T-cell (primary cell): ENCODE measurements at regions not wholly inside any gene's neighbourhood (a gene's known extent, or its start where the extent isn't known, plus 50 kb on each side); places are given as distances from the start of the nearest gene placed in this dataset.

Experiments used
- ATAC-seq, 4 experiments: fragments of 200-7000 bp in 3 of 4; fragments of 150-1000 bp in 1 of 4; cut with Tn5 transposase; replicated peaks in 1 of 4; 1 replicate in 3 of 4; 2 replicates in 1 of 4; pipeline ENCODE4 v1.10.0; 2021; ENCODE audit warnings: moderate library complexity in 3 of 4, mild to moderate bottlenecking in 2 of 4, moderate number of reproducible peaks in 1 of 4
- CTCF ChIA-PET, 2 donors: fragments of 300-600 bp; sonication (Branson Sonifier 250); formaldehyde crosslinking; loops; one replicate each; lab custom pipeline; 2022; ENCODE audit warnings: antibody characterized with exemption in 2 of 2; lab: Charles Lee
- POLR2A ChIA-PET, 2 donors: fragments of 300-600 bp; sonication (Branson Sonifier 250); formaldehyde crosslinking; loops; one replicate each; lab custom pipeline; 2022; ENCODE audit warnings: antibody characterized with exemption in 2 of 2; lab: Charles Lee
- DNase-seq, 35 experiments: peaks; one replicate each; pipeline versions ENCODE4 v3.0.0 to v3.0.0-alpha.2; 2013 to 2023
- H3K27ac ChIP-seq: one replicate; pipeline ENCODE4 v1.5.1; 2013; ENCODE audit warnings: low read length
- H3K27me3 ChIP-seq, 2 experiments: replicated peaks in 1 of 2; 1 replicate in 1 of 2; 2 replicates in 1 of 2; pipeline versions ENCODE4 v1.6.1 to v1.7.0; 2013; ENCODE audit warnings: low read length in 1 of 2, mixed read lengths in 1 of 2; ENCODE audit not compliant: control insufficient read depth in 2 of 2, insufficient read depth in 2 of 2; ENCODE audit errors: extremely low read depth in 1 of 2
- H3K36me3 ChIP-seq, 2 donors: 1 replicate in 1 of 2; 2 replicates in 1 of 2; pipeline versions ENCODE4 v1.6.1 to v1.7.0; 2013; ENCODE audit warnings: low read length in 1 of 2; ENCODE audit not compliant: control insufficient read depth in 2 of 2, insufficient read depth in 1 of 2; ENCODE audit errors: extremely low read depth in 1 of 2
- H3K4me1 ChIP-seq, 2 experiments: 1 replicate in 1 of 2; 2 replicates in 1 of 2; pipeline versions ENCODE4 v1.6.1 to v1.7.0; 2013; ENCODE audit warnings: low read length in 2 of 2, mixed read lengths in 1 of 2; ENCODE audit not compliant: insufficient read depth in 2 of 2, control insufficient read depth in 1 of 2; ENCODE audit errors: extremely low read depth in 1 of 2
- H3K4me3 ChIP-seq, 2 donors: 1 replicate in 1 of 2; 2 replicates in 1 of 2; pipeline versions ENCODE4 v1.5.1 to v1.7.0; 2013; ENCODE audit warnings: mild to moderate bottlenecking in 2 of 2, low read length in 1 of 2, moderate library complexity in 1 of 2; ENCODE audit not compliant: control insufficient read depth in 1 of 2; ENCODE audit errors: extremely low read depth in 1 of 2
- H3K9me3 ChIP-seq: 2 replicates; pipeline ENCODE4 v1.7.0; 2013
- H3K27ac Mint-ChIP-seq, 2 donors: one replicate each; pipeline ENCODE4 v1.8.0; 2020 to 2021; ENCODE audit warnings: mild to moderate bottlenecking in 2 of 2, mixed read lengths in 2 of 2
- H3K27me3 Mint-ChIP-seq, 2 donors: one replicate each; pipeline ENCODE4 v1.8.0; 2021 to 2022; ENCODE audit warnings: mixed read lengths in 2 of 2
- H3K36me3 Mint-ChIP-seq: one replicate; pipeline ENCODE4 v1.8.0; 2021; ENCODE audit warnings: mixed read lengths
- H3K4me1 Mint-ChIP-seq, 3 donors: one replicate each; pipeline ENCODE4 v1.8.0; 2020 to 2022; ENCODE audit warnings: mixed read lengths in 3 of 3, mild to moderate bottlenecking in 1 of 3
- H3K4me3 Mint-ChIP-seq, 3 donors: one replicate each; pipeline ENCODE4 v1.8.0; 2020 to 2022; ENCODE audit warnings: mild to moderate bottlenecking in 3 of 3, mixed read lengths in 3 of 3, moderate library complexity in 3 of 3
- H3K9me3 Mint-ChIP-seq, 3 donors: one replicate each; pipeline ENCODE4 v1.8.0; 2020 to 2022; ENCODE audit warnings: mixed read lengths in 3 of 3
- WGBS: methylation state at CpG from one replicate; pipeline ENCODE4 v1.1.5; 2013; ENCODE audit warnings: missing lambda C conversion rate; ENCODE audit not compliant: insufficient coverage; 5-methylcytosine and 5-hydroxymethylcytosine counted together

GRCh38 chr3:104549099-104549714 is 817.5 kb upstream of the ALCAM start:
- CTCF ChIA-PET, result interaction anchor here in 1 of 2 donors (0.6 kb wide), 1 partner anchor 892 kb away, joined by 3 read pairs; no protein-coding TSS in a partner anchor

GRCh38 chr3:104553121-104553520 is 813.6 kb upstream of the ALCAM start:
- Mint-ChIP-seq H3K4me3 (no peak overlapping the region), H3K27me3 (peaks cover 0 to 8% of the 10 kb centered on the region in 2 donors), H3K4me1 (no peaks in the 10 kb centered on the region), H3K9me3 (no peaks in the 10 kb centered on the region), H3K36me3 (no peaks in the 10 kb centered on the region), H3K27ac (no peak overlapping the region)
- POLR2A ChIA-PET, result no interaction called here
- Histone ChIP-seq H3K9me3 (no peaks in the 10 kb centered on the region), H3K36me3 (no peaks in the 10 kb centered on the region), H3K27ac (no peak overlapping the region), H3K4me3 (no peak overlapping the region), H3K27me3 (no peaks in the 10 kb centered on the region), H3K4me1 (no peaks in the 10 kb centered on the region)
- DNase-seq (no peak), ATAC-seq (no peak)
- WGBS, result no CpG with 5 or more reads among the region's 1 CpG
- CTCF ChIA-PET, result interaction anchor here (0.7 to 2.1 kb wide), 3 partner anchors 8 to 12 kb away, joined by 3 to 5 read pairs (median 3); no protein-coding TSS in a partner anchor

More at GRCh38 chr3:104549099-104549714, 817.5 kb upstream of the ALCAM start:
- no peak overlapping the region for H3K4me3 ChIP-seq
- no peak overlapping the region for H3K27ac ChIP-seq
- H3K36me3 Mint-ChIP-seq, result no peaks in the 10 kb centered on the region
- no peaks in the 10 kb centered on the region for H3K9me3 Mint-ChIP-seq
- no CpG with 5 or more reads among the region's 4 CpGs for WGBS
- H3K27me3 Mint-ChIP-seq, result peaks cover 2 to 3% of the 10 kb centered on the region in 2 donors
- no peaks in the 10 kb centered on the region for H3K27me3 ChIP-seq
- H3K4me3 Mint-ChIP-seq, result no peak overlapping the region
- no peaks in the 10 kb centered on the region for H3K9me3 ChIP-seq
- H3K36me3 ChIP-seq, result no peaks in the 10 kb centered on the region
- H3K27ac Mint-ChIP-seq, result no peak overlapping the region
- POLR2A ChIA-PET, result no interaction called here
- ATAC-seq (no peak), DNase-seq (no peak)
- no peaks in the 10 kb centered on the region for H3K4me1 ChIP-seq
- H3K4me1 Mint-ChIP-seq, result no peaks in the 10 kb centered on the region

GRCh38 chr3:104554425-104554824 is 812.3 kb upstream of the ALCAM start:
- Mint-ChIP-seq H3K27ac (no peak overlapping the region), H3K4me3 (no peak overlapping the region), H3K9me3 (no peaks in the 10 kb centered on the region), H3K27me3 (peaks cover 0 to 15% of the 10 kb centered on the region in 2 donors), H3K36me3 (no peaks in the 10 kb centered on the region), H3K4me1 (no peaks in the 10 kb centered on the region)
- no peak overlapping the region for H3K4me3 ChIP-seq
- DNase-seq (no peak), ATAC-seq (peak in 1 of 4 experiments; percentile 15)
- H3K27ac ChIP-seq, result no peak overlapping the region
- no peaks in the 10 kb centered on the region for H3K9me3 ChIP-seq
- POLR2A ChIA-PET, result interaction anchor here in 1 of 2 donors (0.7 kb wide), 1 partner anchor 1328 kb away, joined by 3 read pairs; no protein-coding TSS in a partner anchor
- no CpG with 5 or more reads among the region's 4 CpGs for WGBS
- no peaks in the 10 kb centered on the region for H3K4me1 ChIP-seq
- H3K27me3 ChIP-seq, result no peaks in the 10 kb centered on the region
- no peaks in the 10 kb centered on the region for H3K36me3 ChIP-seq
- CTCF ChIA-PET, result interaction anchor here in 1 of 2 donors (2.1 kb wide), 1 partner anchor 9 kb away, joined by 5 read pairs; no protein-coding TSS in a partner anchor

GRCh38 chr3:104555728-104556127 is 811.0 kb upstream of the ALCAM start:
- POLR2A ChIA-PET, result no interaction called here
- no peaks in the 10 kb centered on the region for H3K36me3 ChIP-seq
- Mint-ChIP-seq H3K4me1 (no peaks in the 10 kb centered on the region), H3K27ac (no peak overlapping the region), H3K9me3 (no peaks in the 10 kb centered on the region), H3K27me3 (peaks cover 0 to 15% of the 10 kb centered on the region in 2 donors), H3K36me3 (no peaks in the 10 kb centered on the region), H3K4me3 (no peak overlapping the region)
- H3K27ac ChIP-seq, result no peak overlapping the region
- no peak overlapping the region for H3K4me3 ChIP-seq
- H3K9me3 ChIP-seq, result no peaks in the 10 kb centered on the region
- DNase-seq (no peak), ATAC-seq (no peak)
- CTCF ChIA-PET, result no interaction called here
- WGBS, result no CpG with 5 or more reads among the region's 1 CpG
- H3K4me1 ChIP-seq, result no peaks in the 10 kb centered on the region
- no peaks in the 10 kb centered on the region for H3K27me3 ChIP-seq

GRCh38 chr3:104556372-104557078 is 810.2 kb upstream of the ALCAM start:
- CTCF ChIA-PET, result no interaction called here
- WGBS, result 41% methylated on average over 3 of the region's 4 CpGs
- ATAC-seq (no peak), DNase-seq (no peak)
- Histone ChIP-seq H3K9me3 (no peaks in the 10 kb centered on the region), H3K27me3 (no peaks in the 10 kb centered on the region), H3K27ac (no peak overlapping the region), H3K4me3 (no peak overlapping the region), H3K36me3 (no peaks in the 10 kb centered on the region), H3K4me1 (no peaks in the 10 kb centered on the region)
- Mint-ChIP-seq H3K4me1 (no peaks in the 10 kb centered on the region), H3K4me3 (no peak overlapping the region), H3K27ac (no peak overlapping the region), H3K27me3 (peaks cover 0 to 15% of the 10 kb centered on the region in 2 donors), H3K36me3 (no peaks in the 10 kb centered on the region), H3K9me3 (no peaks in the 10 kb centered on the region)
- POLR2A ChIA-PET, result interaction anchor here in 1 of 2 donors (0.5 kb wide), 1 partner anchor 17 kb away, joined by 8 read pairs; no protein-coding TSS in a partner anchor

- H3K27me3 ChIP-seq, result no peaks in the 10 kb centered on the region
- H3K27ac ChIP-seq, result no peak overlapping the region
- no peaks in the 10 kb centered on the region for H3K4me1 ChIP-seq
- H3K4me3 ChIP-seq, result no peak overlapping the region
- Mint-ChIP-seq H3K27ac (no peak overlapping the region), H3K4me3 (no peak overlapping the region), H3K4me1 (no peaks in the 10 kb centered on the region), H3K36me3 (no peaks in the 10 kb centered on the region), H3K9me3 (no peaks in the 10 kb centered on the region), H3K27me3 (peaks cover 4 to 17% of the 10 kb centered on the region in 2 donors)
- WGBS, result no CpG with 5 or more reads among the region's 1 CpG
- ChIA-PET POLR2A (no interaction called here), CTCF (no interaction called here)
- H3K36me3 ChIP-seq, result no peaks in the 10 kb centered on the region
- no peaks in the 10 kb centered on the region for H3K9me3 ChIP-seq
- ATAC-seq (no peak), DNase-seq (no peak)
These were observed 805.4 kb upstream of the ALCAM start for GRCh38 chr3:104561324-104561723.
